Skeletal muscle satellite cell (primary cell): ENCODE measurements at regions not wholly inside any gene's neighbourhood (a gene's known extent, or its start where the extent isn't known, plus 50 kb on each side); places are given as distances from the start of the nearest gene placed in this dataset.
"Not testable (repeated sequence)": the region's sequence is repeated elsewhere in the genome, so short reads cannot be mapped to it uniquely, and the experiment has no call there.

ENCODE experiments used
- H3K27me3 ChIP-seq: 2 replicates; pipeline ENCODE4 v1.7.0; 2013; ENCODE audit warnings: low read length; ENCODE audit not compliant: control insufficient read depth, insufficient read depth
- H3K36me3 ChIP-seq: 2 replicates; pipeline ENCODE4 v1.7.0; 2013; ENCODE audit warnings: mild to moderate bottlenecking, control low read depth, low read length; ENCODE audit not compliant: insufficient read depth
- H3K4me1 ChIP-seq: 2 replicates; pipeline ENCODE4 v1.7.0; 2013; ENCODE audit warnings: low read length; ENCODE audit not compliant: control insufficient read depth, insufficient read depth
- H3K4me2 ChIP-seq: 2 replicates; pipeline ENCODE4 v1.7.0; 2013; ENCODE audit warnings: mild to moderate bottlenecking, low read length
- H3K4me3 ChIP-seq: 2 replicates; pipeline ENCODE4 v1.7.0; 2013; ENCODE audit warnings: low read length
- H3K9ac ChIP-seq: 2 replicates; pipeline ENCODE4 v1.7.0; 2013; ENCODE audit warnings: mild to moderate bottlenecking, low read depth, low read length, moderate library complexity
- H3K9me3 ChIP-seq: replicated peaks from 2 replicates; pipeline ENCODE4 v1.7.0; 2013; ENCODE audit warnings: mild to moderate bottlenecking, control low read depth, low read length

DNA sequence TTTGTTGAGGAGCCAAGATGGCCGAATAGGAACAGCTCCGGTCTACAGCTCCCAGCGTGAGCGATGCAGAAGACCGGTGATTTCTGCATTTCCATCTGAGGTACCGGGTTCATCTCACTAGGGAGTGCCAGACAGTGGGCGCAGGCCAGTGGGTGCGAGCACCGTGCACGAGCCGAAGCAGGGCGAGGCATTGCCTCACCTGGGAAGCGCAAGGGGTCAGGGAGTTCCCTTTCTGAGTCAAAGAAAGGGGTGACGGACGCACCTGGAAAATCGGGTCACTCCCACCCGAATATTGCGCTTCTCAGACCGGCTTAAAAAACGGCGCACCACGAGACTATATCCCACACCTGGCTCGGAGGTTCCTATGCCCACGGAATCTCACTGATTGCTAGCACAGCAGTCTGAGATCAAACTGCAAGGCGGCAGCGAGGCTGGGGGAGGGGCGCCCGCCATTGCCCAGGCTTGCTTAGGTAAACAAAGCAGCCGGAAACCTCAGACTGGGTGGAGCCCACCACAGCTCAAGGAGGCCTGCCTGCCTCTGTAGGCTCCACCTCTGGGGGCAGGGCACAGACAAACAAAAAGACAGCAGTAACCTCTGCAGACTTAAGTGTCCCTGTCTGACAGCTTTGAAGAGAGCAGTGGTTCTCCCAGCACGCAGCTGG, 417.7 kb upstream of the POU3F2 start:
- not testable (repeated sequence) for H3K27me3 ChIP-seq, H3K36me3 ChIP-seq, H3K4me2 ChIP-seq, H3K4me3 ChIP-seq, H3K4me1 ChIP-seq, H3K9me3 ChIP-seq, H3K9ac ChIP-seq

DNA sequence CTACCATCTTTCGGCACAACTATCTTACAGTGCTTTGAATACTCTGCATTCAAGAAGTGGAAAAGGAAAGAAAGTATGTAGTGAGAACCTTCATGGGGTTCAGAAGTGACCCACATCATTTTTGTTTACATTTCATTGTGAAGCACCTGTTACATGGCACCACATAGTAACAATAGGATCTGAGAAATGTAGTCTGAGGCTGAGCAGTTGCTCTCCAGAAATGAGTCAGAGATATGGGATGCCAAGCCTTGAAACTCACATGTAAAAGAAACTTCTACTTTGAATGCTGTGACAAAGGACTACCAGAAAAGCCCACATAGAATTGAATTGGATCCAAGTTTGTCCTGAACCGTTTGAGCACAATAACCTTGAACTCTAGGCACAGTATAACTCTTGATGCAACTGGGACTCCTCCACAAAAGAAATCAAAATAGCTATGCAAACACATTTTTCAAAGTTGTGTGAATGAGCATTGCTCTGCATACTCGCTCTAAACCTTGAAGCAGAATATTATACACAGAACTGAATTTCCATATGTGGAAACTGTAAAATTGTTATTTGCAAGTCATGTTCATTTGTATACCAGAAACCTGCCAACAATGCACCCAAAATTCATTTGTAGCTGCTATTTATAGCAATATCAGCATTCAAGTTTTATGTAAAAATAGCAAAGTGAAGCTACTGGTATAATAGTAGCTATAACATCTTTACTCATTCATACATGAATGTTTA, 400.9 kb upstream of the POU3F2 start:
- H3K4me2 ChIP-seq: no peak overlapping the region
- H3K9me3 ChIP-seq: no peaks in the 10 kb centered on the region
- no peak overlapping the region for H3K9ac ChIP-seq
- no peaks in the 10 kb centered on the region for H3K27me3 ChIP-seq
- no peaks in the 10 kb centered on the region for H3K4me1 ChIP-seq
- no peaks in the 10 kb centered on the region for H3K36me3 ChIP-seq
- no peak overlapping the region for H3K4me3 ChIP-seq

DNA sequence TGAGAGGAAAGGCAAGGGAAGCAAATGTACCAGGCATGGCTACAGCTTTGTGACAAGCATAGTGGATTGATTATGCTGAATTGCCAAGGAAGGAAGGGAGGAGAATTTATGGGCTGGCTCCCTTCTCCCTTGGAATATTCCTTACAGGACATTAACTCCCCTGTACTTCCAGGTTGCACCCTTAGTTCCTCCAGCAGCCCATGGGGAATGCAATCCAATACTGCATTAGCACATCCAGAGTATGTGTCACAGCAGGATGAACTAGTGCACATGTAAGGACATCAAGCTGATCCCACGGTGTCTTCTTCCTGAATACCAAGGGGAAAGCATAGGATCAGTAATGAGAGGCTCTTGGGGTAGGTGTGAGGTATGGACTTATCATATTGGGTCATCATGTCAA, 390.7 kb upstream of the POU3F2 start:
- Histone ChIP-seq H3K36me3 (no peaks in the 10 kb centered on the region), H3K4me3 (no peak overlapping the region), H3K4me2 (no peak overlapping the region), H3K9ac (no peak overlapping the region), H3K4me1 (no peaks in the 10 kb centered on the region), H3K27me3 (no peaks in the 10 kb centered on the region), H3K9me3 (no peaks in the 10 kb centered on the region)

DNA sequence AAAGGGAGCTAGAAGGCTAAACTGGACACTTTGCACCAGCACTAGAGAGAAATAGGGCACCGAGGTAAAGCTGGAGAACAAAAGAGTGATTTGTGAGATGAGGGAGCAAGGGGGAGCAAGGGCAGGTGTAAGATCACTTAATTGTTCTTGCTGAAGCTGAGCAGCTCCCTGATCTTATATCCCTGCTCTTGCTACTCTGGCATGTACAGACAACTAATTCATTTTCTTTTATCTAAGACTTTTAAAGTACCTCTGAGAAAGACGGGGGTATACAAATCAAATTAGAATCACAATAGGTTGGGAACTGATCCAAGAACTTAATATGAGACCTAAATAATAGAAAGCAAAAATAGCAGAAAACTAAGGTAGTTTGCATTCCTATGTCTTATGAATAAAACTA, 381.7 kb upstream of the POU3F2 start:
- no peak overlapping the region for H3K9ac ChIP-seq
- no peak overlapping the region for H3K4me2 ChIP-seq
- H3K4me3 ChIP-seq: no peak overlapping the region
- H3K9me3 ChIP-seq: no peaks in the 10 kb centered on the region
- H3K27me3 ChIP-seq: no peaks in the 10 kb centered on the region
- H3K4me1 ChIP-seq: no peaks in the 10 kb centered on the region
- no peaks in the 10 kb centered on the region for H3K36me3 ChIP-seq

DNA sequence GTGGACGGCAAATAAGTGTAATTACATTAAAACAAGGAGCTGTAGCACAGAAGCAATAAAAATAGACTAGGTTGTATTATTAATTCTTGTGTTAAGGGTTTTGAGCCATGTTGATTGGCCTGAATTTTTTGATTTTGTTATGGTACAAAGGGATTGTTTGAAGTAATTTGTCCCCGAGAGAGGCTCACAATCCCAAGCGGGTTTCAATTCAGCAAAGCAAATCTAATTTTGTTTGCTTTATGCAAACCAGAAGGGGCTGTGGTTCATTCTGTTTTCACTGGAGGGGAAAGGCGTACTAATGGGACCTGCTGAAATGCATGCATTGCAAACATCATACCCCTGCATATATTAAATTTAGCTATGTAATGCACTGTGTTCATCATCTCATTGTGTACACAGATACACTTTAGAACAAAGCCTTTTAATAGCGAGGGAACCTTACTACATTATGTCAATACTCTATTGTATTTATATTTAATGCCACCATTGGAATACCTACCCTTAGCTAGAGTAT, 379.5 kb upstream of the POU3F2 start:
- Histone ChIP-seq H3K27me3 (no peaks in the 10 kb centered on the region), H3K4me3 (no peak overlapping the region), H3K4me2 (no peak overlapping the region)

DNA sequence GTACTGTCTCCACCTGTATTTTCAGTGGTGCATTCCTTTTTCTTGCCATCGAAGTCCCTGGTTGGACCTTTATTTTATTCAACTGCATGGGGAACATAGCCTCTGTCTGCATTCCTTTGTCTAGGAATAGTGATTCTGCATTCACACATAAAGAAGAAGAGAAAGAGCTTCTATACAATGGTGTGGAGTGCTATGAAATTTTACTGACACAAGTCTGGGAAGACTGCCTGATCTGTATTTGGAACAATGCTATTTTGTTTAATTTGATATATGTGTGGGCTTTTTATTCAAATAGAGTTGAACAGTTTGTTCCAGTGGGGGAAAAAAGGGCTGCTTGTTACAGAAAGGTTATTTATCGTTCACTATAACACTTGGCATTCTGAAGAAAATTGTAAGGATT, 375.7 kb upstream of the POU3F2 start:
- H3K4me1 ChIP-seq: no peaks in the 10 kb centered on the region
- H3K4me2 ChIP-seq: no peak overlapping the region
- no peaks in the 10 kb centered on the region for H3K36me3 ChIP-seq
- no peak overlapping the region for H3K9ac ChIP-seq
- H3K4me3 ChIP-seq: no peak overlapping the region
- no peaks in the 10 kb centered on the region for H3K9me3 ChIP-seq
- no peaks in the 10 kb centered on the region for H3K27me3 ChIP-seq

More for the DNA sequence above, 379.5 kb upstream of the POU3F2 start:
- H3K9ac ChIP-seq: no peak overlapping the region
- H3K4me1 ChIP-seq: no peaks in the 10 kb centered on the region
- H3K36me3 ChIP-seq: no peaks in the 10 kb centered on the region
- H3K9me3 ChIP-seq: no peaks in the 10 kb centered on the region

DNA sequence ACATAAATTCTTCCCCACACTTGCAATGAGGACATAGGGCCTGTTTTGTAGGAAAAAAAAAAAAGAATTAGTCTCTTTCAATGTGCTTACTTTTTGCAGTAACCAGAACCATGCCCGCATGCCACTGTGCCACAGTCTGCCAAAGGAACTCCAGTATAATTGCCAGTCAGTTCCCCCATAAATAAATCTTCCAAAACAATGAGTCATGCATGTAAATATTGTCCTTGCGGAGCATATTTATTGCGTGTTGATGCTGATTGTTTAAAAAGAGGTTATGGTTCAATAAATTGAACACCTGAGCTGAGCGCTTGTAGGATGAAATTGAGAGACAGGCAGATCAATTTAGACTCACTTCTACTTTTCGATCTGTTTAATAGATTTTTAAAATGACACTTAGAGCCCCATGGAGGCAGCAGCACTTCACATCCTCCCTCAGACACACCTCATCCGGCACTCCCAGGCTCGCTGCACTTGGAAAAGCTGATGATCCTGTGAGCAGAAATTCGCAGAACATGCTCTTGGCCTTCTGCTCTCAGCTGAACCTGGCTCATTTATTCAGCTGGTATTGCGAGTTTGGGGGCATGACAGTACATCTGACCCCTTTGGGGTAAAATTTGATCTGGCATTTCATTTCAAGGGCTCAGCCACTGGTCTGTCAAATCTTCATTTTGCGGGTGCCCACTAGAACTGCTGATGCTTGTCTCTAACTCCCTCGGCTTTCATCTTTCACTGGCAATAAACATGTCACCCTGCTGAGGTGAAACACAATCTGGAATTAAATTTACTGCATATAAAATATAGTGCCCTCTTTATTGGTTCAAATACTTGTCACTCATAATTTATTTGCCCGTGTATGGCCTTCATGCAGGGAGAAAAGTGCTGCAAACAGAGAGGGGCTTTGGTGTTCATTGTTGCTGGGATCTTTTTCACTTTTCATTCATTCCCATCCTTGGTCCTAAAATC, 371.1 kb upstream of the POU3F2 start:
- H3K4me3 ChIP-seq: no peak overlapping the region
- no peaks in the 10 kb centered on the region for H3K27me3 ChIP-seq
- no peak overlapping the region for H3K9ac ChIP-seq
- no peak overlapping the region for H3K4me2 ChIP-seq
- no peaks in the 10 kb centered on the region for H3K4me1 ChIP-seq
- H3K9me3 ChIP-seq: no peaks in the 10 kb centered on the region
- H3K36me3 ChIP-seq: no peaks in the 10 kb centered on the region

DNA sequence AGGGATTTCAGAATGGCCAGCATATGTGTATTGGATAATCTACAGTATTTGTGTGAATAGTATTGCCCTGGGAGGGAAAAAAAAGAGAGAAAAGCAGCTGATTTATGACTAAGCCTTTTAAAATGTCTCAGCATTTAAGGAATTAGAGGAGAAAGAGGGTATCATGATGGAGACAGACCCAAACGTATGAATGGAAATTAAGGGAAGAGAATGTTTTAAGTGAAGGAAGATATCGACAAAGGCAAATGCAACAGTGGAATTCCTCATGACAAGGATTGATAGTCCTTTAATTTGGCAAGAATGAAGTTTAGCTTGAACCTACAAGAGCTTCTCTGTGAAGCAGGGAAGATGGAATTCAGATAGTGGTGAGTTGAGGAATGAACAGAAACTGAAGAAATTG, 367.3 kb upstream of the POU3F2 start:
- Histone ChIP-seq H3K27me3 (no peaks in the 10 kb centered on the region), H3K9me3 (no peaks in the 10 kb centered on the region), H3K9ac (no peak overlapping the region), H3K4me1 (no peaks in the 10 kb centered on the region), H3K4me3 (no peak overlapping the region), H3K4me2 (no peak overlapping the region), H3K36me3 (no peaks in the 10 kb centered on the region)

DNA sequence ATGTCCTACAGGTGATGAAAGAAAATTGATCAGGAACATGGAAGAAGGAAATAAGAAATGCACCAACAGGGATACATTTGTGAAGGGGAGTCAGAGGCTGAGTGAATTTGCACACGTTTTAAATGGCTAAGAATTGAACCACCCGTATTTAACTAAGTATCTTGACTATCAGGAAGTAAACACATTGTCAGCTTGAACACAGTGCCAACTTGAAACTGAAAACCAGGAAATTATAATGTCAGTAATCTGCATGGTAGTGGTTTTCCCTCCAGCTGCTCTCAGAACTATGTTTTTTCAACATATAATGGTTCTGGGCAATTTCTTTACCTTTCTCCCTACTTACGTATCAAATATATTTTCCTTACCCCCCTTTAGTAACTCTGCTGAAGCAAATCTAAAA, 366.5 kb upstream of the POU3F2 start:
- no peaks in the 10 kb centered on the region for H3K36me3 ChIP-seq
- H3K4me3 ChIP-seq: no peak overlapping the region
- no peak overlapping the region for H3K4me2 ChIP-seq
- no peaks in the 10 kb centered on the region for H3K4me1 ChIP-seq
- H3K27me3 ChIP-seq: no peaks in the 10 kb centered on the region
- H3K9me3 ChIP-seq: no peaks in the 10 kb centered on the region
- H3K9ac ChIP-seq: no peak overlapping the region

DNA sequence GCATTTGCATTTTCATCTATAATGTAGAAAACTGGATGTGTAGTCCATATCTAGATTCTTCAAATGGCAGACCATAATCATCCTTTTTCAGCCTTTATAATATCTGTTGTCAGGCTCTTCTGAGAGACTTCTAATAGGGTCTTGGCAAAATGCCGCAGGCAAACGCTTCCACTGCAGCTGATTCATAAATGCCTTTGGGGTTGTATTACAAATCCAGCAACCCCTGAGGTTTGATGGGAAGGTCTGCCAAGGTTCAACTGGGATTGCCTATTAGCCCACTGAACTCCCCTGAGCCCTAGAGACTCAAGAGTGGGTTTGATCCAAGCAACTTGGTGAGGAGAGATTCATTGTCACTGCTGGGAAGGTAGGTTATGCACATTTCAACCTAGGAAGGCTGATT, 365.2 kb upstream of the POU3F2 start:
- Histone ChIP-seq H3K9ac (no peak overlapping the region), H3K4me3 (no peak overlapping the region), H3K4me1 (no peaks in the 10 kb centered on the region), H3K4me2 (no peak overlapping the region), H3K9me3 (no peaks in the 10 kb centered on the region), H3K36me3 (no peaks in the 10 kb centered on the region), H3K27me3 (no peaks in the 10 kb centered on the region)

DNA sequence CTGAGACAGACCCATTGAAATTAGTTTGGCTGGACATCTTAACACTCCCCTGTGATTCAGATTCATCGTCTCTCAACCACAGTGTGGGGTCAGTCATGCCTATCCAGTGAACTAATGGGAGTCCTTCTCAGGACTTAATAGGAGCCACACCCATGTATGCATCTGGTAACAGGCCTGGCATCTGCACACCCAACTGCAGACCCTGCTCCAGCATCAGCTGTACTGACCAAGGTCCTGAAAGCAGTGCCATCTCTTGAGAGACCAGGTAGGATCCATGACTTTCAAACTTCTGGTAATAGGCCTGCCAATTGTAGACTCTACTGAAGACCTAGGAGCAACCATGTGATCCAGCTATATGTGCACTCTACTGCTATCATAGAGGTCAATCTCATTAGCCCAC, 363.6 kb upstream of the POU3F2 start:
- Histone ChIP-seq H3K27me3 (no peaks in the 10 kb centered on the region), H3K4me3 (no peak overlapping the region), H3K36me3 (no peaks in the 10 kb centered on the region), H3K4me2 (no peak overlapping the region), H3K9me3 (no peaks in the 10 kb centered on the region), H3K9ac (no peak overlapping the region), H3K4me1 (no peaks in the 10 kb centered on the region)
